HFF-Myc (cell line): ENCODE measurements at regions not wholly inside any gene's neighbourhood (a gene's known extent, or its start where the extent isn't known, plus 50 kb on each side); places are given as distances from the start of the nearest gene placed in this dataset.
"Not testable (repeated sequence)": the region's sequence is repeated elsewhere in the genome, so short reads cannot be mapped to it uniquely, and the experiment has no call there.

Experiments
- DNase-seq: peaks from one replicate; pipeline ENCODE4 v3.0.0-alpha.2; 2011; ENCODE audit warnings: low read depth; ENCODE audit errors: extremely low read depth
- H3K4me3 ChIP-seq: replicated peaks from 2 replicates; pipeline ENCODE4 v1.5.1; 2011; ENCODE audit warnings: low read depth, mild to moderate bottlenecking, control low read depth, low read length
- TF ChIP-seq, protein P1 (sequence below): IDR thresholded peaks from 2 replicates; pipeline ENCODE4 v1.5.1; 2012; ENCODE audit warnings: mild to moderate bottlenecking, low read depth, low read length, control low read depth; ENCODE audit errors: missing control alignments

DNA sequence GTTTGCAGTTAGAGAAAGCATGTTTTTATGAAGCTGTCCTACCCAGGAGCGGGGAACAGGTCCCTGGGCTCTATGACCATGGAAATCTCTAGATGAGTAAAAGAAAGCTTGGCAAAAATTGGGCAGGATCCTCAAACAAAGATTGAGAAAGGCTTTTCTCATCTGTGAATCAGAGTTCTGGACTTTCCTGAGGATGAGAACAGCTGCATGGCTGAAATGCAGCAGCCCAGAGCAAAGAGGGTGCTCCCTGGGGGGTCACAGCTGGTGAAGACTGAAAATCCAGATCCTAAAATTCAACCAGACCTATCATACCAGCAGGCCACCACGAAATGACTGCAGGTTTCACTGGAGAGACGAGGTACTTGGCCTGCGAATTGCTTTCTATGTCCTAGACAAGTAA lies 65.7 kb upstream of the APP start:
- no peak for DNase-seq
- TF ChIP-seq, protein P1, sequence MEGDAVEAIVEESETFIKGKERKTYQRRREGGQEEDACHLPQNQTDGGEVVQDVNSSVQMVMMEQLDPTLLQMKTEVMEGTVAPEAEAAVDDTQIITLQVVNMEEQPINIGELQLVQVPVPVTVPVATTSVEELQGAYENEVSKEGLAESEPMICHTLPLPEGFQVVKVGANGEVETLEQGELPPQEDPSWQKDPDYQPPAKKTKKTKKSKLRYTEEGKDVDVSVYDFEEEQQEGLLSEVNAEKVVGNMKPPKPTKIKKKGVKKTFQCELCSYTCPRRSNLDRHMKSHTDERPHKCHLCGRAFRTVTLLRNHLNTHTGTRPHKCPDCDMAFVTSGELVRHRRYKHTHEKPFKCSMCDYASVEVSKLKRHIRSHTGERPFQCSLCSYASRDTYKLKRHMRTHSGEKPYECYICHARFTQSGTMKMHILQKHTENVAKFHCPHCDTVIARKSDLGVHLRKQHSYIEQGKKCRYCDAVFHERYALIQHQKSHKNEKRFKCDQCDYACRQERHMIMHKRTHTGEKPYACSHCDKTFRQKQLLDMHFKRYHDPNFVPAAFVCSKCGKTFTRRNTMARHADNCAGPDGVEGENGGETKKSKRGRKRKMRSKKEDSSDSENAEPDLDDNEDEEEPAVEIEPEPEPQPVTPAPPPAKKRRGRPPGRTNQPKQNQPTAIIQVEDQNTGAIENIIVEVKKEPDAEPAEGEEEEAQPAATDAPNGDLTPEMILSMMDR: no peak
- H3K4me3 ChIP-seq: no peak overlapping the region

DNA sequence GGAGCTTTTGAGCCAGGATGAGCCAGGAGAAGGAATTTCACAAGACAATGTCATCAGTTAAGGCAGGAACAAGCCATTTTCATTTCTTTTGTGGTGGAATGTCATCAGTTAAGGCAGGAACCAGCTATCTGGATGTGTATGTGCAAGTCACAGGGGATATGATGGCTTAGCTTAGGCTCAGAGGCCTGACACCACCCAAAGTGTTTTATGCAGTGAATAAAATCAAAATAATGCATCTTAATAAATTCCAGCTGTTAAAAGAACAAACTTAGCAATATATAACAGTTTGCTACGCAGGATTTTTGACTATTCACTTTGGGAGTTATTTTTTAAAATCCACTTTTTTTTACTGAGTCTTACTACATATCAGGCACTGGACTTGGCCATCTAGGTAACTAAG lies 62.7 kb upstream of the APP start:
- DNase-seq, H3K4me3 ChIP-seq: not testable (repeated sequence)

DNA sequence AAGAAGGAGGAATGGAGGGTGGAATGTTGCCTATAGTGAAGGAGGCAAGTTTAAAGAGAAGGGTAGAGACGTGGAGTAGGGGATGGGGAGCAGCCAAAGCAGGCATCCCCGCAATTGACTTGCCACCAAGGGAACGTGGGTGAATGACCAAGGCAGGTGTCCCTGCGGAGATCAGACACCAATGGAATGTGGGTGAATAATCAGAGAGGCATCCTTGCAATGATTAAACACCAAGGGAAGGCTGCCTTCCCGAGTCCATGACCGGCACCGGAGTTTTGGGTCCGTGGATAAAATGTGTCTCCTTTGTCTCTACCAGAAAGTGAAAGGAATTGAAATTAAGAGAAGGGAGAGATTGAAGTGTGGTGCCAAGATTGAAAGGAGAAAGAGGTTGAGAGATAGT lies 61.9 kb upstream of the APP start:
- H3K4me3 ChIP-seq, DNase-seq: not testable (repeated sequence)

DNA sequence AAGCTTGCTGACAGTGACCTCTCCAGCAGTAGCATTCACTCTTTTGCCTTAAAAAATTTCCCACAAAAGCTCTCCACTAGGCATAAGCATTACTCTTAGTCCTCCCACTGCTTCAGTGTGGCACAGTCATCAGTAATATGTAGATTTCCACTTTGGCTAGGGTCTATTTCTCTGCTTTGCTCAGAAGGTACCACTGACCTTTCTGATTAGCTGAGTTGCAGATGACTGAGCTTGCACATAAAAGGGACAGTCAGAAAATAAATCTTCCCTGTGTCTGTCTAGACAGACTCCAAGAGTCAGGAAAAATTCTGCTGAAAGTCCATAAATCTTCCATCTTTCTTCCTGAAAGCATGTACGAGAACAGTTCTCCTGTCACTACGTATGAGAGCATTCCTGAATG lies 56.6 kb upstream of the APP start:
- no peak overlapping the region for H3K4me3 ChIP-seq
- DNase-seq: no peak
- TF ChIP-seq, protein P1: no peak

DNA sequence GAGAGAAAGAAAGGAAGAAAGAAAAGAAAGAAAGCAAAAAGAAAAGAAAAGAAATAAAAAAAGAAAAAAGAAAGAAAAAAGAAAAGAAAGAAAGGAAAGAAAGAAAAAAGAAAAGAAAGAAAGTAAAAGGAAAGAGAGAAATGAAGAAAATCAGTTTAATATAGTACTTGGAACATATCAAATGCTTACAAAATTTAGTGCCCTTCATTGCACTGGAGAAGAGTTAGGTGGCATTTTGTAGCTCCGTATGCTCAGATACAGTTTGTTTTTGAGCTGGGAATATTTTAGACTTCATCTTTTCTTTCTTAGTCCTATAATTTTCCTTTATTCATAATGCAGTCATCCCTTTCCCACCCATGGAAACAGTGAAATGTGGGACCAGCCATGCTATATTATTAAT lies 56.2 kb upstream of the APP start:
- TF ChIP-seq, protein P1: no peak
- H3K4me3 ChIP-seq: no peak overlapping the region
- DNase-seq: no peak

DNA sequence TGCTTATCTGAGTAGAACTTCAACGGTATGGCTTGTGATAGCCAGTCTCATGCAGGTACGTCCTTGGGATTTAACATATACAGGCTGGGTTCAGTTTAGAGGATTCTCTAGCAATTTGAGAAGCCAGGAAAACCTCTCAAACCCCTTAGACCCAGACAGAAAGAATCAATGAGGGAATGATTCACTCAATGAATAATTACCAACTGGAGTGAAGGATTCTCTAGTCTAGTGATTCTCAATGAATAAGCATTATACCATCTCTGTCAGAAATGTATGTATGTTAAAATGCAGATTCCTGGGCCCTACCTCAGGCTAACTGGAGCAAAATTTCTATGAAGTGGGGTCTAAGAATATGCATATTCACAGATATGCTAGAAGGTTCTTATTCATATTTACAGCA lies 54.5 kb upstream of the APP start:
- H3K4me3 ChIP-seq: no peak overlapping the region
- DNase-seq: no peak
- TF ChIP-seq, protein P1: no peak

DNA sequence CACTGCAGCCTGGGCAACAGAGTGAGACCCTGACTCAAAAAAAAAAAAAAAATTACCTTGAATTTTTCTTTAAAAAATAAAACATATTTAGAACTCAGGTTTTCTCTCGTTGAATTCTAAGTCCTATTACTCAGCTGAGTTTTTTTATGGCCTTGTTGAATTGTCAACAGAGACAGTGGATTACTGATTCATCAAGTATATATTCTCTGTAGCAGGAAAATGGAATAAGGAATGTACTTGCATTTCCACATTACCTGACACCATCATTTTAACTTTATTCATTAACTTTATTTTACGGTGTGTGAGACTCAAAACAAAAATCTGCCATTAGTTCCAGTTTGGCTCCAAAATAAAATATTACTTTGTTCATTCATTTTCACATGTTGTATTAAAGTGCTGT lies 53.8 kb upstream of the APP start:
- TF ChIP-seq, protein P1: no peak
- H3K4me3 ChIP-seq: no peak overlapping the region
- DNase-seq: no peak
